GM23338 (cell line): ENCODE measurements at regions not wholly inside any gene's neighbourhood (a gene's known extent, or its start where the extent isn't known, plus 50 kb on each side); places are given as distances from the start of the nearest gene placed in this dataset.

Source experiments
- CTCF ChIP-seq, 2 experiments: fragments of 200-600 bp in 1 of 2; sonication (generic) in 1 of 2; conservative IDR thresholded peaks; 2 replicates each; pipeline versions ENCODE4 v1.5.1 to v1.6.1; 2016 to 2017; ENCODE audit warnings: antibody characterized with exemption in 2 of 2, low read depth in 2 of 2, mild to moderate bottlenecking in 2 of 2, moderate library complexity in 1 of 2
- EZH2 ChIP-seq: fragments of 200-600 bp; sonication (generic); IDR thresholded peaks from one replicate; pipeline ENCODE4 v1.8.0; 2017; ENCODE audit warnings: antibody characterized with exemption, mild to moderate bottlenecking, low read depth; ENCODE audit not compliant: unreplicated experiment
- JUNB ChIP-seq: IDR thresholded peaks from one replicate; pipeline ENCODE4 v1.6.1; 2016; ENCODE audit warnings: antibody characterized with exemption; ENCODE audit not compliant: unreplicated experiment

GRCh38 chr13:69623973-69624372 is 483.7 kb upstream of the ATXN8OS start:
- no peak for TF ChIP-seq EZH2
- TF ChIP-seq CTCF (conservative IDR thresholded peaks at IDR 0.05; ENCODE audit: low read depth in 2 of 2): no peak
- no peak for TF ChIP-seq JUNB
